Caki2 (cell line): ENCODE measurements at regions not wholly inside any gene's neighbourhood (a gene's known extent, or its start where the extent isn't known, plus 50 kb on each side); places are given as distances from the start of the nearest gene placed in this dataset.

Source experiments
- DNase-seq: peaks from one replicate; pipeline ENCODE4 v3.0.0-alpha.2; 2015; ENCODE audit warnings: low read depth
- in situ Hi-C: cut with HindIII; loops from 2 replicates; pipeline ENCODE4 v1.10.0; 2016; ENCODE audit warnings: low sequenced_read_pairs, low pct_unique_long_range_greater_than_20kb, mixed read lengths

GRCh38 chr5:12488161-12488560, 583.9 kb upstream of the CTNND2 start:
- in situ Hi-C loops, result no loop called here
- DNase-seq, result no peak

- in situ Hi-C loops, result no loop called here
Measured at GRCh38 chr5:12480487-12480886, 576.2 kb upstream of the CTNND2 start.

GRCh38 chr5:12477554-12477953, 573.3 kb upstream of the CTNND2 start:
- in situ Hi-C loops, result no loop called here
- DNase-seq, result no peak

More at GRCh38 chr5:12480487-12480886, 576.2 kb upstream of the CTNND2 start:
- DNase-seq, result no peak

GRCh38 chr5:12467799-12468198, 563.6 kb upstream of the CTNND2 start:
- in situ Hi-C loops, result no loop called here
- DNase-seq, result no peak

GRCh38 chr5:12460493-12461261, 556.4 kb upstream of the CTNND2 start:
- DNase-seq, result no peak
- in situ Hi-C loops, result no loop called here

- in situ Hi-C loops, result no loop called here
- DNase-seq, result no peak
Measured at GRCh38 chr5:12459326-12459725, 555.1 kb upstream of the CTNND2 start.

- in situ Hi-C loops, result no loop called here
- DNase-seq, result no peak
Measured at GRCh38 chr5:12419075-12419474, 514.8 kb upstream of the CTNND2 start.

- DNase-seq, result no peak
- in situ Hi-C loops, result no loop called here
Measured at GRCh38 chr5:12413585-12413984, 509.3 kb upstream of the CTNND2 start.

- in situ Hi-C loops, result no loop called here
- DNase-seq, result no peak
Measured at GRCh38 chr5:12413075-12413474, 508.8 kb upstream of the CTNND2 start.

- DNase-seq, result no peak
- in situ Hi-C loops, result no loop called here
Measured at GRCh38 chr5:12399868-12400267, 495.6 kb upstream of the CTNND2 start.

- DNase-seq, result peak; percentile 47
- in situ Hi-C loops, result no loop called here
Measured at GRCh38 chr5:12392246-12392645, 488.0 kb upstream of the CTNND2 start.

- DNase-seq, result no peak
- in situ Hi-C loops, result no loop called here
Measured at GRCh38 chr5:12385095-12385494, 480.8 kb upstream of the CTNND2 start.

GRCh38 chr5:12384005-12384404, 479.8 kb upstream of the CTNND2 start:
- in situ Hi-C loops, result no loop called here
- no peak for DNase-seq

GRCh38 chr5:12367973-12368372, 463.7 kb upstream of the CTNND2 start:
- in situ Hi-C loops, result no loop called here
- DNase-seq, result no peak

GRCh38 chr5:12360218-12360617, 456.0 kb upstream of the CTNND2 start:
- DNase-seq, result no peak
- in situ Hi-C loops, result no loop called here

GRCh38 chr5:12358371-12359090, 454.3 kb upstream of the CTNND2 start:
- in situ Hi-C loops, result no loop called here
- DNase-seq, result no peak

GRCh38 chr5:12357626-12358025, 453.4 kb upstream of the CTNND2 start:
- DNase-seq, result no peak
- in situ Hi-C loops, result no loop called here

GRCh38 chr5:12354686-12355085, 450.4 kb upstream of the CTNND2 start:
- in situ Hi-C loops, result no loop called here
- DNase-seq, result no peak

- no peak for DNase-seq
- in situ Hi-C loops, result no loop called here
Measured at GRCh38 chr5:12343558-12343957, 439.3 kb upstream of the CTNND2 start.

- in situ Hi-C loops, result no loop called here
- DNase-seq, result no peak
Measured at GRCh38 chr5:12335938-12336337, 431.7 kb upstream of the CTNND2 start.
